A549 (cell line): ENCODE measurements at regions not wholly inside any gene's neighbourhood (a gene's known extent, or its start where the extent isn't known, plus 50 kb on each side); places are given as distances from the start of the nearest gene placed in this dataset.

ENCODE experiments used
- ATAC-seq, 2 experiments: fragments of 200-7000 bp in 1 of 2; fragments of >200 bp in 1 of 2; cut with Nextera tagmentation in 1 of 2; cut with Tn5 transposase in 1 of 2; 3 replicates each; pipeline versions ENCODE4 v1.8.0 to v1.9.1; 2018 to 2020; ENCODE audit warnings: mild to moderate bottlenecking in 1 of 2, moderate library complexity in 1 of 2
- CTCF ChIA-PET: fragments of 300-600 bp; sonication (Branson Sonifier 250); formaldehyde crosslinking; extraction: SDS; loops from one replicate; lab custom pipeline; 2021; ENCODE audit warnings: antibody characterized with exemption, inconsistent platforms; lab: Yijun Ruan, JAX
- POLR2A ChIA-PET: fragments of 350-600 bp; formaldehyde crosslinking; extraction: SDS; loops from one replicate; lab custom pipeline; 2021; ENCODE audit warnings: antibody characterized with exemption, inconsistent platforms; lab: Yijun Ruan, JAX
- DNase-seq, 2 experiments: peaks; one replicate each; pipeline versions ENCODE4 v3.0.0 to v3.0.0-alpha.2; 2011 to 2016; ENCODE audit warnings: low read depth in 1 of 2, low spot score in 1 of 2
- FAIRE-seq: peaks from 2 replicates; lab custom pipeline; 2011; peaks lifted over from hg19 to GRCh38; lab: Jason Lieb, UNC
- H3K27ac ChIP-seq, 2 experiments: fragments of >200 bp; sonication (Bioruptor Twin); formaldehyde crosslinking; 3 replicates each; pipeline ENCODE4 v1.5.1; 2016 to 2017
- H3K4me1 ChIP-seq: fragments of >200 bp; sonication (Bioruptor Twin); formaldehyde crosslinking; 3 replicates; pipeline ENCODE4 v1.6.1; 2016
- H3K4me2 ChIP-seq: fragments of >200 bp; sonication (Bioruptor Twin); formaldehyde crosslinking; 3 replicates; pipeline ENCODE4 v1.6.1; 2016
- H3K4me3 ChIP-seq: fragments of >200 bp; sonication (Bioruptor Twin); formaldehyde crosslinking; 3 replicates; pipeline ENCODE4 v1.5.1; 2016
- H3K9me3 ChIP-seq: fragments of >200 bp; sonication (Bioruptor Twin); formaldehyde crosslinking; 3 replicates; pipeline ENCODE4 v1.6.1; 2016
- CHD4 ChIP-seq: fragments of 200-600 bp; sonication (generic); IDR thresholded peaks from 2 replicates; pipeline ENCODE4 v1.6.1; 2016; ENCODE audit warnings: antibody characterized with exemption, mild to moderate bottlenecking, borderline replicate concordance
- EHF ChIP-seq: fragments of 250-450 bp; sonication (Bioruptor Pico); IDR thresholded peaks from 2 replicates; pipeline ENCODE4 v1.5.0; 2020; ENCODE audit warnings: mild to moderate bottlenecking
- EP300 ChIP-seq, 2 experiments: fragments of >200 bp; sonication (Bioruptor Twin); formaldehyde crosslinking; IDR thresholded peaks; 2 replicates in 1 of 2; 3 replicates in 1 of 2; pipeline ENCODE4 v1.6.1; 2016 to 2017
- ESRRA ChIP-seq: fragments of 150-350 bp; IDR thresholded peaks from 2 replicates; pipeline ENCODE4 v1.6.1; 2014; ENCODE audit warnings: mild to moderate bottlenecking, low read length, borderline replicate concordance
- FOSB ChIP-seq: fragments of 250-450 bp; sonication (Bioruptor Pico); IDR thresholded peaks from 2 replicates; pipeline ENCODE4 v1.5.0; 2020; ENCODE audit warnings: mild to moderate bottlenecking, moderate library complexity
- GATA3 ChIP-seq: IDR thresholded peaks from 2 replicates; pipeline ENCODE4 v1.6.1; 2012; ENCODE audit warnings: borderline replicate concordance
- HDAC2 ChIP-seq: fragments of 200-600 bp; sonication (generic); IDR thresholded peaks from 2 replicates; pipeline ENCODE4 v1.6.1; 2016
- JUN ChIP-seq, 2 experiments: fragments of >200 bp; sonication (Bioruptor Twin); formaldehyde crosslinking; IDR thresholded peaks; 2 replicates in 1 of 2; 3 replicates in 1 of 2; pipeline ENCODE4 v1.6.1; 2016 to 2017
- KDM1A ChIP-seq: fragments of 200-600 bp; sonication (generic); IDR thresholded peaks from 2 replicates; pipeline ENCODE4 v1.6.1; 2016; ENCODE audit warnings: low read depth, mild to moderate bottlenecking
- MAZ ChIP-seq: fragments of 150-350 bp; IDR thresholded peaks from 2 replicates; pipeline ENCODE4 v1.6.1; 2014; ENCODE audit warnings: antibody characterized with exemption, low read depth, low read length, borderline replicate concordance
- MYC ChIP-seq: IDR thresholded peaks from 2 replicates; pipeline ENCODE4 v1.6.1; 2012; ENCODE audit warnings: mild to moderate bottlenecking, inconsistent platforms, low read length, improper control_type of control experiment, borderline replicate concordance
- RAD21 ChIP-seq, 2 experiments: fragments of >200 bp in 1 of 2; sonication (Bioruptor Twin) in 1 of 2; formaldehyde crosslinking in 1 of 2; IDR thresholded peaks in 1 of 2; conservative IDR thresholded peaks in 1 of 2; 2 replicates in 1 of 2; 3 replicates in 1 of 2; pipeline ENCODE4 v1.6.1; 2012 to 2018; ENCODE audit warnings: inconsistent platforms in 1 of 2
- RFX5 ChIP-seq: fragments of 450-650 bp; IDR thresholded peaks from 2 replicates; pipeline ENCODE4 v1.7.1; 2014; ENCODE audit warnings: antibody characterized with exemption, mild to moderate bottlenecking, moderate library complexity
- SMC3 ChIP-seq: fragments of >200 bp; sonication (Bioruptor Twin); formaldehyde crosslinking; IDR thresholded peaks from 3 replicates; pipeline ENCODE4 v1.6.1; 2018; ENCODE audit warnings: inconsistent platforms
- TFCP2L1 ChIP-seq: fragments of 250-450 bp; sonication (Bioruptor Pico); IDR thresholded peaks from 2 replicates; pipeline ENCODE4 v1.5.0; 2021; ENCODE audit warnings: mild to moderate bottlenecking
- ZC3H11A ChIP-seq: fragments of 450-650 bp; IDR thresholded peaks from 2 replicates; pipeline ENCODE4 v1.6.1; 2014; ENCODE audit warnings: antibody characterized with exemption, mild to moderate bottlenecking
- ZNF302 ChIP-seq: fragments of 250-450 bp; sonication (Bioruptor Pico); IDR thresholded peaks from 2 replicates; pipeline ENCODE4 v1.9.0; 2021; ENCODE audit warnings: inconsistent platforms, mild to moderate bottlenecking, moderate library complexity
- WGBS: methylation state at CpG from one replicate; pipeline ENCODE4 v1.1.6; 2017; ENCODE audit errors: missing lambda C conversion rate; 5-methylcytosine and 5-hydroxymethylcytosine counted together
- TF ChIP-seq, protein P1 (sequence below): IDR thresholded peaks from 2 replicates; pipeline ENCODE4 v1.6.1; 2012
- TF ChIP-seq, protein P2 (sequence below): fragments of >200 bp; sonication (Bioruptor Twin); formaldehyde crosslinking; IDR thresholded peaks from 2 replicates; pipeline ENCODE4 v1.6.1; 2016
- TF ChIP-seq, protein P3 (sequence below): fragments of >200 bp; sonication (Bioruptor Twin); formaldehyde crosslinking; IDR thresholded peaks from 3 replicates; pipeline ENCODE4 v1.6.1; 2016
- TF ChIP-seq, protein P4 (sequence below): fragments of 450-650 bp; IDR thresholded peaks from 2 replicates; pipeline ENCODE4 v1.6.1; 2014; ENCODE audit warnings: antibody characterized with exemption

DNA sequence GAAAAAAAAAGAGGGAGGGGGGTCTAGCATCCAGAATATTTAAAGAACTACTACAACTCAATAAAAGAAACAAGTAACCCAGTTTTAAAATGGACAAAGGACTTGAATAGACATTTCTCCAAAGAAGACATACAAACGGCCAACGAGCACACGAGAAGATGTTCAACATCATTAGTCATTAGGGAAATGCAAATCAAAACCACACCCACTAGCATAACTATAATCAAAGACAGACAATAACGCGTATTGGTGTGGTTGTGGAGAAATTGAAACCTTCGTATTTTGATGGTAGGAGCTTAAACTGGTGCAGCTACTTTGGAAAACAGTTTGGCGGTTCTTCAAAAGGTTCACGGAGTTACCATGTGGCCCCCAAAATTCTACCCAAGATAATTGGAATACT lies 64.3 kb upstream of the CAB39 start:
- Histone ChIP-seq H3K9me3 (no peaks in the 10 kb centered on the region), H3K4me1 (no peaks in the 10 kb centered on the region), H3K4me2 (no peak overlapping the region), H3K4me3 (no peak overlapping the region), H3K27ac (no peak overlapping the region)
- WGBS: 82% methylated on average over 8 of the region's 8 CpGs
- FAIRE-seq (no peak), ATAC-seq (no peak), DNase-seq (no peak)
- TF ChIP-seq CHD4 (no peak), RFX5 (no peak), SMC3 (no peak), EHF (no peak)
- TF ChIP-seq, protein P1, sequence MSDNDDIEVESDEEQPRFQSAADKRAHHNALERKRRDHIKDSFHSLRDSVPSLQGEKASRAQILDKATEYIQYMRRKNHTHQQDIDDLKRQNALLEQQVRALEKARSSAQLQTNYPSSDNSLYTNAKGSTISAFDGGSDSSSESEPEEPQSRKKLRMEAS: no peak
- ChIA-PET POLR2A (no interaction called here), CTCF (interaction anchor here (0.5 kb wide), 1 partner anchor 8 kb away, joined by 3 read pairs; no protein-coding TSS in a partner anchor)

DNA sequence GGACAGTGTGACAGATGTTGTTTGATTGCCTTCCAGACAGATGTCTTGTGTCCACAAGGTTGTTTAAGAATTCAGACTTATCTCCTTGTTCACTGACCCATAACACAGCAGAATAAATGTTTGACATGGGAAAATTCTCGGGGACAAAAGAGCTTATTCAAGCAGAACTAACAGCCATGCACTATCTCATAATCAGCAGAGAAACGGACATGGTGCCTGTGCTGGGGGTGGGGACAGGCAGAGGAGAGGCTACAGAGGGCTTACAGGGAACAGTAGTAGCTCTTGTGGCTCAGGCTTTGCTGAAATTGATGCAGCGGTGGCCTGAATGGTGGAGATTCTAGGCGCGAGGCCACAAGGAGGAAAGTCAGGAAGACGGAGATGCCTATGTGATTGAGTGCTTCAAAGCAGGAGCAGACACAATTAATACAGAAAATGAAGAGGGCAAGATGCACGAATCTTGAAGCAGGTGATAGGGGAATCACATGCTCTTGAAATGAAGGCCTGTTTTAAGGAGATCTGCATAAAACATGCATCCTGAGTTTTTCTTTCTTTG lies 62.0 kb upstream of the CAB39 start:
- ATAC-seq (no peak), FAIRE-seq (no peak), DNase-seq (no peak)
- WGBS: 66% methylated on average over 7 of the region's 7 CpGs
- Histone ChIP-seq H3K4me1 (no peaks in the 10 kb centered on the region), H3K4me3 (no peak overlapping the region), H3K4me2 (no peak overlapping the region), H3K27ac (no peak overlapping the region), H3K9me3 (no peaks in the 10 kb centered on the region)
- TF ChIP-seq GATA3 (no peak), EP300 (IDR thresholded peaks at IDR 0.05) (no peak), KDM1A (no peak), ESRRA (no peak), JUN (IDR thresholded peaks at IDR 0.05) (no peak), TFCP2L1 (CRISPR knock-in tag) (no peak), RAD21 (conservative IDR thresholded peaks at IDR 0.05 in 1 of 2, IDR thresholded peaks at IDR 0.05 in 1 of 2) (no peak), HDAC2 (no peak), MYC (no peak), FOSB (CRISPR knock-in tag) (no peak), MAZ (no peak), ZNF302 (CRISPR knock-in tag) (no peak), ZC3H11A (no peak)
- TF ChIP-seq, protein P1: no peak
- TF ChIP-seq, protein P2, sequence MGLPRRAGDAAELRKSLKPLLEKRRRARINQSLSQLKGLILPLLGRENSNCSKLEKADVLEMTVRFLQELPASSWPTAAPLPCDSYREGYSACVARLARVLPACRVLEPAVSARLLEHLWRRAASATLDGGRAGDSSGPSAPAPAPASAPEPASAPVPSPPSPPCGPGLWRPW: no peak
- CTCF ChIA-PET: interaction anchor here (1.3 kb wide), 1 partner anchor 148 kb away, joined by 4 read pairs; no protein-coding TSS in a partner anchor
- POLR2A ChIA-PET: no interaction called here

DNA sequence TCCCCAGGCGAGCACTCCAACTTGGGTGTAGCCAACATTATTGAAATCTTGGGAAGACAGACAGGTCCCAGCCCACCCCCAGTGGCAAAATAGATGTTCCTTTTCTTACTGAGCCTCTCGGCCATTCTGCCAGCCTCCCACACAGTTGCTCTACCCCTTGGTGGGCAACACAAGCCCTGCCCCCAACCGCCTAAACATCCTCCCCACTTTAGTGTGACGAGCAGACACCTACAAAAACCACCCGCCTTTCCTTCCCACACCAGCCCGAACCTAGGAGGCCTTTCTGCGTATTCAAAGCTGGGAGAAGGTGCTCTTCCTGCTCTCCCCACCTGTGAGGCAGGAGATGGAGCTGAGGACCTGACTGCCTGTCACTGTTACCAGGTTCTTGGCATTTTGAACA lies 58.6 kb upstream of the CAB39 start:
- ATAC-seq (no peak), FAIRE-seq (no peak), DNase-seq (no peak)
- Histone ChIP-seq H3K27ac (no peak overlapping the region), H3K4me1 (no peaks in the 10 kb centered on the region), H3K9me3 (no peaks in the 10 kb centered on the region), H3K4me3 (no peak overlapping the region), H3K4me2 (no peak overlapping the region)
- 72% methylated on average over 7 of the region's 7 CpGs for whole genome bisulfite sequencing
- TF ChIP-seq EP300 (IDR thresholded peaks at IDR 0.05): no peak
- TF ChIP-seq, protein P3, sequence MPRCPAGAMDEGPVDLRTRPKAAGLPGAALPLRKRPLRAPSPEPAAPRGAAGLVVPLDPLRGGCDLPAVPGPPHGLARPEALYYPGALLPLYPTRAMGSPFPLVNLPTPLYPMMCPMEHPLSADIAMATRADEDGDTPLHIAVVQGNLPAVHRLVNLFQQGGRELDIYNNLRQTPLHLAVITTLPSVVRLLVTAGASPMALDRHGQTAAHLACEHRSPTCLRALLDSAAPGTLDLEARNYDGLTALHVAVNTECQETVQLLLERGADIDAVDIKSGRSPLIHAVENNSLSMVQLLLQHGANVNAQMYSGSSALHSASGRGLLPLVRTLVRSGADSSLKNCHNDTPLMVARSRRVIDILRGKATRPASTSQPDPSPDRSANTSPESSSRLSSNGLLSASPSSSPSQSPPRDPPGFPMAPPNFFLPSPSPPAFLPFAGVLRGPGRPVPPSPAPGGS: no peak
- TF ChIP-seq, protein P4, sequence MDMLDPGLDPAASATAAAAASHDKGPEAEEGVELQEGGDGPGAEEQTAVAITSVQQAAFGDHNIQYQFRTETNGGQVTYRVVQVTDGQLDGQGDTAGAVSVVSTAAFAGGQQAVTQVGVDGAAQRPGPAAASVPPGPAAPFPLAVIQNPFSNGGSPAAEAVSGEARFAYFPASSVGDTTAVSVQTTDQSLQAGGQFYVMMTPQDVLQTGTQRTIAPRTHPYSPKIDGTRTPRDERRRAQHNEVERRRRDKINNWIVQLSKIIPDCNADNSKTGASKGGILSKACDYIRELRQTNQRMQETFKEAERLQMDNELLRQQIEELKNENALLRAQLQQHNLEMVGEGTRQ: no peak
- TF ChIP-seq, protein P2: no peak
- POLR2A ChIA-PET: no interaction called here
- CTCF ChIA-PET: no interaction called here
